Cardiac muscle cell (in vitro differentiated cells and primary cell): ENCODE measurements at regions not wholly inside any gene's neighbourhood (a gene's known extent, or its start where the extent isn't known, plus 50 kb on each side); places are given as distances from the start of the nearest gene placed in this dataset.

Experiments used
- DNase-seq, 2 donors: peaks; one replicate each; pipeline versions ENCODE4 v3.0.0 to v3.0.0-alpha.2; 2010 to 2017; ENCODE audit warnings: low read depth in 1 of 2, low spot score in 1 of 2
- H3K27ac ChIP-seq: fragments of 200-600 bp; sonication (generic); 2 replicates; pipeline ENCODE4 v1.5.1; 2016
- H3K27me3 ChIP-seq: fragments of 200-600 bp; sonication (generic); 2 replicates; pipeline ENCODE4 v1.6.0; 2016; ENCODE audit warnings: control low read depth
- H3K36me3 ChIP-seq: fragments of 200-600 bp; sonication (generic); 2 replicates; pipeline ENCODE4 v1.5.1; 2016; ENCODE audit warnings: control low read depth
- H3K4me1 ChIP-seq: fragments of 200-600 bp; sonication (generic); 2 replicates; pipeline ENCODE4 v1.8.1; 2017; ENCODE audit warnings: low read depth, mild to moderate bottlenecking, mixed run types
- H3K4me3 ChIP-seq: fragments of 200-600 bp; sonication (generic); 2 replicates; pipeline ENCODE4 v1.5.1; 2016; ENCODE audit warnings: mild to moderate bottlenecking
- H3K9me3 ChIP-seq: fragments of 200-600 bp; sonication (generic); 2 replicates; pipeline ENCODE4 v1.5.1; 2017; ENCODE audit warnings: low read depth, mild to moderate bottlenecking, control low read depth
- TF ChIP-seq, protein P1 (sequence below): IDR thresholded peaks from 2 replicates; pipeline ENCODE4 v1.5.1; 2012; ENCODE audit warnings: low read depth, mild to moderate bottlenecking, low read length

- Histone ChIP-seq H3K27ac (no peak overlapping the region), H3K9me3 (no peaks in the 10 kb centered on the region), H3K36me3 (no peaks in the 10 kb centered on the region), H3K4me1 (no peaks in the 10 kb centered on the region), H3K4me3 (no peak overlapping the region), H3K27me3 (no peaks in the 10 kb centered on the region)
- DNase-seq: peak in 1 of 2 donors; percentile 32
- TF ChIP-seq, protein P1, sequence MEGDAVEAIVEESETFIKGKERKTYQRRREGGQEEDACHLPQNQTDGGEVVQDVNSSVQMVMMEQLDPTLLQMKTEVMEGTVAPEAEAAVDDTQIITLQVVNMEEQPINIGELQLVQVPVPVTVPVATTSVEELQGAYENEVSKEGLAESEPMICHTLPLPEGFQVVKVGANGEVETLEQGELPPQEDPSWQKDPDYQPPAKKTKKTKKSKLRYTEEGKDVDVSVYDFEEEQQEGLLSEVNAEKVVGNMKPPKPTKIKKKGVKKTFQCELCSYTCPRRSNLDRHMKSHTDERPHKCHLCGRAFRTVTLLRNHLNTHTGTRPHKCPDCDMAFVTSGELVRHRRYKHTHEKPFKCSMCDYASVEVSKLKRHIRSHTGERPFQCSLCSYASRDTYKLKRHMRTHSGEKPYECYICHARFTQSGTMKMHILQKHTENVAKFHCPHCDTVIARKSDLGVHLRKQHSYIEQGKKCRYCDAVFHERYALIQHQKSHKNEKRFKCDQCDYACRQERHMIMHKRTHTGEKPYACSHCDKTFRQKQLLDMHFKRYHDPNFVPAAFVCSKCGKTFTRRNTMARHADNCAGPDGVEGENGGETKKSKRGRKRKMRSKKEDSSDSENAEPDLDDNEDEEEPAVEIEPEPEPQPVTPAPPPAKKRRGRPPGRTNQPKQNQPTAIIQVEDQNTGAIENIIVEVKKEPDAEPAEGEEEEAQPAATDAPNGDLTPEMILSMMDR: no peak
These were observed 295.4 kb upstream of the KCNJ16 start for GRCh38 chr17:69779378-69780214.

GRCh38 chr17:69783865-69784264, 291.2 kb upstream of the KCNJ16 start:
- TF ChIP-seq, protein P1: no peak

DNA sequence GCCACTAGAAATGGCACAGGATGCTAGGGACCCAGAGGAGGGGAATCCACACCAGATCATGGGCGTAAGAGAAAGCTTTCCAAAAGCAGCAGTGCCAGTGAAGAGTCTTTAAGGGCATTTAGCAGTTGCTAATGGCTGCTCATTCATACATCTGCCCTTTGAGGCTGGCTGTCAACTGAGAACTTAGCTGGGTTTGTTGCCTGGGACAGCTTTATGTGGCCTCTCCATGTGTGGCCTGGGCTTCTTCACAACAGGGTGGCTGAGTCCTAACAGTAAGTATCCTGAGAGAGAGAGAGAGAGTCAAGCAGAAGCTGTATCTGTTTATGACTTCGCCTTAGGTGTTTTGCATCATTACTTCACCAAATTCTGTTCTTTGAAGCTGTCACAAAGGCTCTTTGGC, 286.1 kb upstream of the KCNJ16 start:
- H3K4me1 ChIP-seq: no peaks in the 10 kb centered on the region
- no peak overlapping the region for H3K27ac ChIP-seq
- no peaks in the 10 kb centered on the region for H3K36me3 ChIP-seq
- TF ChIP-seq, protein P1: no peak
- no peaks in the 10 kb centered on the region for H3K27me3 ChIP-seq
- no peak for DNase-seq
- H3K4me3 ChIP-seq: no peak overlapping the region
- H3K9me3 ChIP-seq: no peaks in the 10 kb centered on the region

More at GRCh38 chr17:69783865-69784264, 291.2 kb upstream of the KCNJ16 start:
- no peak for DNase-seq
- Histone ChIP-seq H3K36me3 (no peaks in the 10 kb centered on the region), H3K27ac (no peak overlapping the region), H3K27me3 (no peaks in the 10 kb centered on the region), H3K4me1 (no peaks in the 10 kb centered on the region), H3K4me3 (no peak overlapping the region), H3K9me3 (no peaks in the 10 kb centered on the region)

DNA sequence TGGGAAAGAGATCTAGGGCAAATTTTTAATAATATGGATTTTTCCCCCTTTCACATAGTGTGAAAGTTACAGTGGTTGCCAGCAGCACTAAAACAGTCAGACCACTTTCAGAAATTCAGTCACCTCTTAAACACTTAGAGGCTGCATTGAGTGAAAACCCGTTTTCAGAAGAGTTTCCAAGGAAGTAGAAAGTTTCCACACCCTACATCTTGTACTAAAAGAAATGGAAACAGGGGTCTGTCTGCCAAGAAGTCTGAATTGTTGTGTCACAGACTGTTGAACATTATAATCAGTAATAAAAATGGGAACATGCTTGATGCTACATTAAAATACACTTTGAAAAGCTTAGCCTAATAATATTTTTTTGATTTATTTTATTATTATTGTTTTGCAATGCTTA, 278.9 kb upstream of the KCNJ16 start:
- Histone ChIP-seq H3K27ac (no peak overlapping the region), H3K4me3 (no peak overlapping the region), H3K4me1 (no peaks in the 10 kb centered on the region), H3K27me3 (no peaks in the 10 kb centered on the region), H3K36me3 (no peaks in the 10 kb centered on the region), H3K9me3 (no peaks in the 10 kb centered on the region)
- DNase-seq: no peak
- TF ChIP-seq, protein P1: no peak

- Histone ChIP-seq H3K27ac (no peak overlapping the region), H3K36me3 (no peaks in the 10 kb centered on the region), H3K27me3 (no peaks in the 10 kb centered on the region), H3K9me3 (no peaks in the 10 kb centered on the region), H3K4me1 (no peaks in the 10 kb centered on the region), H3K4me3 (no peak overlapping the region)
- TF ChIP-seq, protein P1: no peak
- no peak for DNase-seq
These were observed 274.2 kb upstream of the KCNJ16 start for GRCh38 chr17:69800870-69801269.
